Liver (tissue), 8 donors: ENCODE measurements at regions not wholly inside any gene's neighbourhood (a gene's known extent, or its start where the extent isn't known, plus 50 kb on each side); places are given as distances from the start of the nearest gene placed in this dataset.
A peak's percentile ranks its signal among the peaks of the same experiment; 100 is the strongest.

Experiments used
- DNase-seq: peaks from one replicate; pipeline ENCODE4 v3.0.0-alpha.2; 2017; ENCODE audit warnings: low spot score
- H3K27ac ChIP-seq, 2 donors: one replicate each; pipeline ENCODE4 v1.7.0; 2013; ENCODE audit warnings: inconsistent platforms in 2 of 2, low read length in 2 of 2, control low read depth in 1 of 2, low read depth in 1 of 2, mild to moderate bottlenecking in 1 of 2
- H3K27me3 ChIP-seq, 4 donors: one replicate each; pipeline versions ENCODE4 v1.6.1 to v1.7.0; 2013; ENCODE audit warnings: low read length in 3 of 4, inconsistent platforms in 1 of 4, mild to moderate bottlenecking in 1 of 4, moderate library complexity in 1 of 4; ENCODE audit not compliant: control insufficient read depth in 4 of 4, insufficient read depth in 4 of 4
- H3K36me3 ChIP-seq, 4 donors: one replicate each; pipeline versions ENCODE4 v1.6.1 to v1.7.0; 2013; ENCODE audit warnings: low read length in 3 of 4, mild to moderate bottlenecking in 3 of 4, low read depth in 1 of 4, moderate library complexity in 1 of 4; ENCODE audit not compliant: control insufficient read depth in 4 of 4, insufficient read depth in 3 of 4
- H3K4me1 ChIP-seq, 4 donors: one replicate each; pipeline versions ENCODE4 v1.6.1 to v1.7.0; 2013; ENCODE audit warnings: low read length in 3 of 4, mild to moderate bottlenecking in 3 of 4, moderate library complexity in 1 of 4; ENCODE audit not compliant: control insufficient read depth in 4 of 4, insufficient read depth in 4 of 4
- H3K4me3 ChIP-seq, 3 donors: one replicate each; pipeline versions ENCODE4 v1.6.1 to v1.7.0; 2013; ENCODE audit warnings: low read length in 3 of 3, control low read depth in 1 of 3, low read depth in 1 of 3, mild to moderate bottlenecking in 1 of 3
- H3K9ac ChIP-seq, 2 donors: one replicate each; pipeline ENCODE4 v1.7.0; 2013; ENCODE audit warnings: low read length in 2 of 2, mild to moderate bottlenecking in 2 of 2, moderate library complexity in 2 of 2, control low read depth in 1 of 2, low read depth in 1 of 2
- H3K9me3 ChIP-seq, 4 donors: one replicate each; pipeline versions ENCODE4 v1.6.1 to v1.7.0; 2013; ENCODE audit warnings: low read length in 3 of 4; ENCODE audit not compliant: control insufficient read depth in 4 of 4
- CTCF ChIP-seq: fragments of 150-350 bp; IDR thresholded peaks from 2 replicates; pipeline ENCODE4 v1.5.1; 2017; ENCODE audit warnings: improper control_type of control experiment, low read depth, low read length; ENCODE audit not compliant: missing input control
- EGR1 ChIP-seq, 2 donors: IDR thresholded peaks; 2 replicates each; pipeline ENCODE4 v1.6.1; 2016 to 2018; ENCODE audit warnings: antibody characterized with exemption in 2 of 2, low read depth in 2 of 2
- FOXA1 ChIP-seq: IDR thresholded peaks from 2 replicates; pipeline ENCODE4 v1.6.1; 2016; ENCODE audit warnings: antibody characterized with exemption
- FOXA2 ChIP-seq: IDR thresholded peaks from 2 replicates; pipeline ENCODE4 v1.6.1; 2016; ENCODE audit warnings: antibody characterized with exemption
- GABPA ChIP-seq, 2 donors: IDR thresholded peaks in 1 of 2; conservative IDR thresholded peaks in 1 of 2; 2 replicates each; pipeline ENCODE4 v1.6.1; 2016; ENCODE audit warnings: antibody characterized with exemption in 2 of 2, mild to moderate bottlenecking in 1 of 2, moderate library complexity in 1 of 2
- HNF4A ChIP-seq, 2 donors: conservative IDR thresholded peaks; 2 replicates each; pipeline ENCODE4 v1.6.1; 2016; ENCODE audit warnings: antibody characterized with exemption in 2 of 2, mild to moderate bottlenecking in 2 of 2
- HNF4G ChIP-seq: IDR thresholded peaks from 2 replicates; pipeline ENCODE4 v1.6.1; 2016; ENCODE audit warnings: antibody characterized with exemption
- JUND ChIP-seq, 2 donors: IDR thresholded peaks; 2 replicates each; pipeline ENCODE4 v1.6.1; 2016; ENCODE audit warnings: antibody characterized with exemption in 2 of 2
- NR2F2 ChIP-seq: IDR thresholded peaks from 2 replicates; pipeline ENCODE4 v1.6.1; 2016; ENCODE audit warnings: antibody characterized with exemption
- RXRA ChIP-seq, 2 donors: IDR thresholded peaks; 2 replicates each; pipeline ENCODE4 v1.6.1; 2017 to 2018; ENCODE audit warnings: antibody characterized with exemption in 2 of 2, mild to moderate bottlenecking in 1 of 2
- SP1 ChIP-seq: IDR thresholded peaks from 2 replicates; pipeline ENCODE4 v1.6.1; 2018; ENCODE audit warnings: antibody characterized with exemption, mild to moderate bottlenecking
- TAF1 ChIP-seq: conservative IDR thresholded peaks from 2 replicates; pipeline ENCODE4 v1.6.1; 2016; ENCODE audit warnings: antibody characterized with exemption, mild to moderate bottlenecking
- YY1 ChIP-seq: IDR thresholded peaks from 2 replicates; pipeline ENCODE4 v1.6.1; 2016; ENCODE audit warnings: antibody characterized with exemption, mild to moderate bottlenecking
- WGBS: extraction: QIAGEN DNeasy Blood & Tissue Kit; methylation state at CpG from one replicate; pipeline ENCODE4 v1.1.7; 2013; 5-methylcytosine and 5-hydroxymethylcytosine counted together
- TF ChIP-seq, protein P1 (sequence below): IDR thresholded peaks from 2 replicates; pipeline ENCODE4 v1.6.1; 2016; ENCODE audit warnings: antibody characterized with exemption
- TF ChIP-seq, protein P2 (sequence below): IDR thresholded peaks from 2 replicates; pipeline ENCODE4 v1.6.1; 2016; ENCODE audit warnings: antibody characterized with exemption, mild to moderate bottlenecking
- TF ChIP-seq, protein P3 (sequence below): IDR thresholded peaks from 2 replicates; pipeline ENCODE4 v1.6.1; 2016; ENCODE audit warnings: antibody characterized with exemption
- donor health status: healthy.
- donor health status: healthy.
- donor health status: healthy.
- donor health status: healthy.
- donor health status: healthy.

DNA sequence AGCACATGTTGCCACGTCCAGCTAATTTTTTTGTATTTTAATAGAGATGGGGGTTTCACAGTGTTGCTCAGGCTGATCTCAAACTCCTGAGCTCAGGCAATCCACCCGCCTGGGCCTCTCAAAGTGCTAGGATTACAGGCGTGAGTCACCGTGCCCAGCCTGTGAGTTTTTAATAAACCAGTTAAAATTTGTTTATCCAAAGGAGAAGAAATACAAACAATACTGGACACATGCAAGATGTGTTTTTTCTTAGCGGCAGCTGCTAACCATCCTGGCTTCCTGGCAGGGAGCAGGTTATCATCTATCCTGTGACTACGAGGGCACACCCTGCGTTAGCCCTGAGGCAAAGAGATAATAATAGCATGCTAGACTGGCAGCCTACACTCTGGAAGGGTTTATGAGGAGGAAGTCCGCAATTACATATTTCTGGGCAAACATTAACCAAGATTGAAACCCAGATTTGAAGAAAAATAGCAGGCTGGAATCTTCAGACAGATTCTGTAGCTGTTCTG lies 191.4 kb downstream of the SPRY1 start (continued):
- TF ChIP-seq, protein P1, sequence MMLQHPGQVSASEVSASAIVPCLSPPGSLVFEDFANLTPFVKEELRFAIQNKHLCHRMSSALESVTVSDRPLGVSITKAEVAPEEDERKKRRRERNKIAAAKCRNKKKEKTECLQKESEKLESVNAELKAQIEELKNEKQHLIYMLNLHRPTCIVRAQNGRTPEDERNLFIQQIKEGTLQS = no peak

DNA sequence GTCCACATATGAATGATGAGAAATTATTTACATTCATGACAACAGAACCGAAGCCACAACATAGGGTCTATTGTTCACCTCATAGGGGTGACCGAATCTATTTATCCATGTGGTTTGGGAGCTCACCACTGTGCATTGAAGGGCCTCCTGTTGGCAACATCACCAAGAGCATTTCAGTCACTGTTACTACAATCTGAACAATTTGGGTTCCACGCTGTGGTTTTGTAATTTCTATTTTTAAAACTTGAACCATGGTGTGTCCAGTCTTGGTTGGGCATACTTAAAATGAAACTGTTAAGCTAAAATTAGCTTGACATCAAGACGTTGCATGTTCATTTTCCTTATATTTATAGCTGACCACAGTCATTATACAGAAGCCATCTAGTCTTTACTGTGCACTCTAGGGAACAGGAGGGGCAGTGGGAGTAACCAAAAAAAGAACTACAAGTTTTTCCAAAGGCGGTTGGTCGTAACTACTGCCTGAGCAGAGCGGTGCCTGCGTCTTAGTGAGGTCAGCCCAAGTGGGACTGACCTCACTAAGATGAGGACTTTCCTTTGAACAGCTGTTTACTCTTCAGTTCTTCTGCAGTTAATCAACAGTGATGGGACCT lies 192.1 kb downstream of the SPRY1 start:
- Histone ChIP-seq H3K9ac (no peak overlapping the region), H3K27me3 (no peaks in the 10 kb centered on the region), H3K9me3 (no peaks in the 10 kb centered on the region), H3K36me3 (no peaks in the 10 kb centered on the region), H3K27ac (no peak overlapping the region), H3K4me1 (no peaks in the 10 kb centered on the region), H3K4me3 (no peak overlapping the region)
- WGBS = 76% methylated on average over 8 of the region's 8 CpGs
- no peak for TF ChIP-seq HNF4A (conservative IDR thresholded peaks at IDR 0.05)
- TF ChIP-seq GABPA (IDR thresholded peaks at IDR 0.05 in 1 of 2, conservative IDR thresholded peaks at IDR 0.05 in 1 of 2) = no peak
- TF ChIP-seq YY1 = no peak
- TF ChIP-seq FOXA1 = no peak
- TF ChIP-seq TAF1 = no peak
- peak; percentile 17 for TF ChIP-seq NR2F2
- TF ChIP-seq, protein P2, sequence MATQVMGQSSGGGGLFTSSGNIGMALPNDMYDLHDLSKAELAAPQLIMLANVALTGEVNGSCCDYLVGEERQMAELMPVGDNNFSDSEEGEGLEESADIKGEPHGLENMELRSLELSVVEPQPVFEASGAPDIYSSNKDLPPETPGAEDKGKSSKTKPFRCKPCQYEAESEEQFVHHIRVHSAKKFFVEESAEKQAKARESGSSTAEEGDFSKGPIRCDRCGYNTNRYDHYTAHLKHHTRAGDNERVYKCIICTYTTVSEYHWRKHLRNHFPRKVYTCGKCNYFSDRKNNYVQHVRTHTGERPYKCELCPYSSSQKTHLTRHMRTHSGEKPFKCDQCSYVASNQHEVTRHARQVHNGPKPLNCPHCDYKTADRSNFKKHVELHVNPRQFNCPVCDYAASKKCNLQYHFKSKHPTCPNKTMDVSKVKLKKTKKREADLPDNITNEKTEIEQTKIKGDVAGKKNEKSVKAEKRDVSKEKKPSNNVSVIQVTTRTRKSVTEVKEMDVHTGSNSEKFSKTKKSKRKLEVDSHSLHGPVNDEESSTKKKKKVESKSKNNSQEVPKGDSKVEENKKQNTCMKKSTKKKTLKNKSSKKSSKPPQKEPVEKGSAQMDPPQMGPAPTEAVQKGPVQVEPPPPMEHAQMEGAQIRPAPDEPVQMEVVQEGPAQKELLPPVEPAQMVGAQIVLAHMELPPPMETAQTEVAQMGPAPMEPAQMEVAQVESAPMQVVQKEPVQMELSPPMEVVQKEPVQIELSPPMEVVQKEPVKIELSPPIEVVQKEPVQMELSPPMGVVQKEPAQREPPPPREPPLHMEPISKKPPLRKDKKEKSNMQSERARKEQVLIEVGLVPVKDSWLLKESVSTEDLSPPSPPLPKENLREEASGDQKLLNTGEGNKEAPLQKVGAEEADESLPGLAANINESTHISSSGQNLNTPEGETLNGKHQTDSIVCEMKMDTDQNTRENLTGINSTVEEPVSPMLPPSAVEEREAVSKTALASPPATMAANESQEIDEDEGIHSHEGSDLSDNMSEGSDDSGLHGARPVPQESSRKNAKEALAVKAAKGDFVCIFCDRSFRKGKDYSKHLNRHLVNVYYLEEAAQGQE = no peak
- DNase-seq = no peak

- H3K9ac ChIP-seq = no peak overlapping the region
- no peaks in the 10 kb centered on the region for H3K27me3 ChIP-seq
- H3K9me3 ChIP-seq = no peaks in the 10 kb centered on the region
- H3K4me1 ChIP-seq = no peaks in the 10 kb centered on the region
- no peak for DNase-seq
- no peak overlapping the region for H3K27ac ChIP-seq
- no peaks in the 10 kb centered on the region for H3K36me3 ChIP-seq
- 78% methylated on average over 3 of the region's 3 CpGs for WGBS
- no peak overlapping the region for H3K4me3 ChIP-seq
- TF ChIP-seq EGR1 (IDR thresholded peaks at IDR 0.05; ENCODE audit: low read depth in 2 of 2) = no peak
- no peak for TF ChIP-seq SP1
- TF ChIP-seq TAF1 = no peak
- TF ChIP-seq, protein P3, sequence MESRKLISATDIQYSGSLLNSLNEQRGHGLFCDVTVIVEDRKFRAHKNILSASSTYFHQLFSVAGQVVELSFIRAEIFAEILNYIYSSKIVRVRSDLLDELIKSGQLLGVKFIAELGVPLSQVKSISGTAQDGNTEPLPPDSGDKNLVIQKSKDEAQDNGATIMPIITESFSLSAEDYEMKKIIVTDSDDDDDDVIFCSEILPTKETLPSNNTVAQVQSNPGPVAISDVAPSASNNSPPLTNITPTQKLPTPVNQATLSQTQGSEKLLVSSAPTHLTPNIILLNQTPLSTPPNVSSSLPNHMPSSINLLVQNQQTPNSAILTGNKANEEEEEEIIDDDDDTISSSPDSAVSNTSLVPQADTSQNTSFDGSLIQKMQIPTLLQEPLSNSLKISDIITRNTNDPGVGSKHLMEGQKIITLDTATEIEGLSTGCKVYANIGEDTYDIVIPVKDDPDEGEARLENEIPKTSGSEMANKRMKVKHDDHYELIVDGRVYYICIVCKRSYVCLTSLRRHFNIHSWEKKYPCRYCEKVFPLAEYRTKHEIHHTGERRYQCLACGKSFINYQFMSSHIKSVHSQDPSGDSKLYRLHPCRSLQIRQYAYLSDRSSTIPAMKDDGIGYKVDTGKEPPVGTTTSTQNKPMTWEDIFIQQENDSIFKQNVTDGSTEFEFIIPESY = no peak
- no peak for TF ChIP-seq FOXA1
- TF ChIP-seq, protein P2 = no peak
- no peak for TF ChIP-seq GABPA (IDR thresholded peaks at IDR 0.05 in 1 of 2, conservative IDR thresholded peaks at IDR 0.05 in 1 of 2)
- TF ChIP-seq RXRA (IDR thresholded peaks at IDR 0.05) = no peak
- TF ChIP-seq HNF4G = no peak
- no peak for TF ChIP-seq CTCF
- no peak for TF ChIP-seq JUND (IDR thresholded peaks at IDR 0.05)
- no peak for TF ChIP-seq NR2F2
- TF ChIP-seq FOXA2 = no peak
These were observed 192.7 kb downstream of the SPRY1 start for GRCh38 chr4:123589301-123589700.
